Neutrophil (primary cell): ENCODE measurements at regions not wholly inside any gene's neighbourhood (a gene's known extent, or its start where the extent isn't known, plus 50 kb on each side); places are given as distances from the start of the nearest gene placed in this dataset.

ENCODE experiments used
- H3K27ac ChIP-seq: fragments of 200-600 bp; sonication (generic); 2 replicates; pipeline ENCODE4 v1.5.1; 2016; ENCODE audit warnings: mild to moderate bottlenecking, moderate library complexity
- H3K27me3 ChIP-seq: fragments of 200-600 bp; sonication (generic); 2 replicates; pipeline ENCODE4 v1.6.0; 2016; ENCODE audit warnings: mild to moderate bottlenecking
- H3K36me3 ChIP-seq: fragments of 200-600 bp; sonication (generic); 2 replicates; pipeline ENCODE4 v1.5.1; 2017
- H3K4me1 ChIP-seq, 2 experiments: fragments of 200-600 bp in 1 of 2; sonication (generic) in 1 of 2; 1 replicate in 1 of 2; 2 replicates in 1 of 2; pipeline versions ENCODE4 v1.5.1 to v1.6.1; 2013 to 2016; ENCODE audit warnings: low read depth in 1 of 2, low read length in 1 of 2, mild to moderate bottlenecking in 1 of 2, moderate library complexity in 1 of 2; ENCODE audit not compliant: control insufficient read depth in 1 of 2, insufficient read depth in 1 of 2
- H3K4me3 ChIP-seq, 2 experiments: fragments of 200-600 bp in 1 of 2; sonication (generic) in 1 of 2; 1 replicate in 1 of 2; 2 replicates in 1 of 2; pipeline ENCODE4 v1.5.1; 2013 to 2016; ENCODE audit warnings: low read depth in 1 of 2, low read length in 1 of 2, mild to moderate bottlenecking in 1 of 2, moderate library complexity in 1 of 2
- H3K9me3 ChIP-seq: fragments of 200-600 bp; sonication (generic); 2 replicates; pipeline ENCODE4 v1.5.1; 2016
- TF ChIP-seq, protein P1 (sequence below): fragments of 200-600 bp; sonication (generic); IDR thresholded peaks from 2 replicates; pipeline ENCODE4 v1.5.1; 2016; ENCODE audit warnings: antibody characterized with exemption

DNA sequence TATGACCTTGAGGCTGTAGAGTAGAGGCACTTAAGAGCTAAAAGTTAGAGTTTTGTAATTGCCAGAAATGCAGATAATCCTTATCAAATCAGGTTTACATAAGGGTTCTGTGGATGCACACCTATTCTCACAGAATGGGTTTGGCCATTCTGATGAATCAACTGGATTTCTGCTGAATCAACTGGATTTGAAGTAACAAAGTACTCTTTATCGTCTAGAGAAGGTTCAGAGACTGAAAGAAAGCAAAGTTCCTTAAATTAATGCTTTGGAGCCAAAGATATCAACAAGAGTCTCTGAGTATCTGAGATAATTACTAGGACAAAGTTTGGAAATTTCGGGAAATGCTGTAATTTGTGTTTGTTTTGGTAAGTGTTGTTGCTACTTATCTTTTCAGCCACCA is 669.6 kb upstream of the ZNF608 start:
- H3K4me3 ChIP-seq, result no peak overlapping the region
- H3K4me1 ChIP-seq, result no peaks in the 10 kb centered on the region
- no peaks in the 10 kb centered on the region for H3K9me3 ChIP-seq
- H3K27me3 ChIP-seq, result peaks cover 4% of the 10 kb centered on the region
- no peak overlapping the region for H3K27ac ChIP-seq
- H3K36me3 ChIP-seq, result no peaks in the 10 kb centered on the region
- TF ChIP-seq, protein P1, sequence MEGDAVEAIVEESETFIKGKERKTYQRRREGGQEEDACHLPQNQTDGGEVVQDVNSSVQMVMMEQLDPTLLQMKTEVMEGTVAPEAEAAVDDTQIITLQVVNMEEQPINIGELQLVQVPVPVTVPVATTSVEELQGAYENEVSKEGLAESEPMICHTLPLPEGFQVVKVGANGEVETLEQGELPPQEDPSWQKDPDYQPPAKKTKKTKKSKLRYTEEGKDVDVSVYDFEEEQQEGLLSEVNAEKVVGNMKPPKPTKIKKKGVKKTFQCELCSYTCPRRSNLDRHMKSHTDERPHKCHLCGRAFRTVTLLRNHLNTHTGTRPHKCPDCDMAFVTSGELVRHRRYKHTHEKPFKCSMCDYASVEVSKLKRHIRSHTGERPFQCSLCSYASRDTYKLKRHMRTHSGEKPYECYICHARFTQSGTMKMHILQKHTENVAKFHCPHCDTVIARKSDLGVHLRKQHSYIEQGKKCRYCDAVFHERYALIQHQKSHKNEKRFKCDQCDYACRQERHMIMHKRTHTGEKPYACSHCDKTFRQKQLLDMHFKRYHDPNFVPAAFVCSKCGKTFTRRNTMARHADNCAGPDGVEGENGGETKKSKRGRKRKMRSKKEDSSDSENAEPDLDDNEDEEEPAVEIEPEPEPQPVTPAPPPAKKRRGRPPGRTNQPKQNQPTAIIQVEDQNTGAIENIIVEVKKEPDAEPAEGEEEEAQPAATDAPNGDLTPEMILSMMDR, result no peak

DNA sequence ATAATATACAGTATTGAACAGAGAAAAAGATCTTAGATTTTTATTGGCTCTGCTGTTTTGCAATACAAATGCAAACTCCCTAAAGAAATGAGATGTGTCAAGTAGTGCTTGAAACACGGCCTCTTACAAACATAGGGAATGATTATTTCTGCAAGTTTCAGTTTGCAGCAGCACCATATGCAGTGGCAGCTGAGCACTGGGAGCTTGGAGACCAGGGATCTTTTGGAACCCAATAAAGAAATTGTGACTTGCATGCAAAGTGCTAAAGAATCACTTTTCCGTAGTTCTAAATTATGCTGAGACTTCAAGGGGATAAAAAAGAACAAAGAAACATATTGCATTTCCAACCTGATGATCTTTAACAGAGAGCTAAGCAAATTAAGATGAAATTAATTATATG is 674.6 kb upstream of the ZNF608 start:
- TF ChIP-seq, protein P1, result no peak
- no peaks in the 10 kb centered on the region for H3K9me3 ChIP-seq
- no peaks in the 10 kb centered on the region for H3K36me3 ChIP-seq
- no peak overlapping the region for H3K4me3 ChIP-seq
- no peaks in the 10 kb centered on the region for H3K27me3 ChIP-seq
- no peak overlapping the region for H3K27ac ChIP-seq
- no peaks in the 10 kb centered on the region for H3K4me1 ChIP-seq

DNA sequence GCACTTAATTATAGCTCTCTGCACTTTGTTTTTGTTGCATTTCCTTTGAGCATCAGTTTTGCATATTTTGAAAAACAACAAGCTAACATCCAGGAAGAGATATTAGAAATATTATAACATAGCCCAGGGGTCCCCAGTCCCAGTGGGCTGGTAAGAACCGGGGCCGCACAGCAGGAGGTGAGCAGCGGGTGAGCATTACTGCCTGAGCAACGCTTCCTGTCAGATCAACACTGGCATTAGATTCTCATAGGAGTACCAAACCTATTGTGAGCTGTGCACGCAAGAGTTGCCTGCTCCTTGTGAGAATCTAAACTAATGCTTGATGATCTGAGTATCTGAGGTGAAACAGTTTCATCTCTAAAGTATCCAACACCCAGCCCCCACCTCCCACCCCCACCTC is 675.9 kb upstream of the ZNF608 start:
- Histone ChIP-seq H3K27me3 (no peaks in the 10 kb centered on the region), H3K36me3 (no peaks in the 10 kb centered on the region), H3K4me1 (no peaks in the 10 kb centered on the region), H3K27ac (no peak overlapping the region), H3K4me3 (no peak overlapping the region), H3K9me3 (no peaks in the 10 kb centered on the region)
- TF ChIP-seq, protein P1, result no peak

DNA sequence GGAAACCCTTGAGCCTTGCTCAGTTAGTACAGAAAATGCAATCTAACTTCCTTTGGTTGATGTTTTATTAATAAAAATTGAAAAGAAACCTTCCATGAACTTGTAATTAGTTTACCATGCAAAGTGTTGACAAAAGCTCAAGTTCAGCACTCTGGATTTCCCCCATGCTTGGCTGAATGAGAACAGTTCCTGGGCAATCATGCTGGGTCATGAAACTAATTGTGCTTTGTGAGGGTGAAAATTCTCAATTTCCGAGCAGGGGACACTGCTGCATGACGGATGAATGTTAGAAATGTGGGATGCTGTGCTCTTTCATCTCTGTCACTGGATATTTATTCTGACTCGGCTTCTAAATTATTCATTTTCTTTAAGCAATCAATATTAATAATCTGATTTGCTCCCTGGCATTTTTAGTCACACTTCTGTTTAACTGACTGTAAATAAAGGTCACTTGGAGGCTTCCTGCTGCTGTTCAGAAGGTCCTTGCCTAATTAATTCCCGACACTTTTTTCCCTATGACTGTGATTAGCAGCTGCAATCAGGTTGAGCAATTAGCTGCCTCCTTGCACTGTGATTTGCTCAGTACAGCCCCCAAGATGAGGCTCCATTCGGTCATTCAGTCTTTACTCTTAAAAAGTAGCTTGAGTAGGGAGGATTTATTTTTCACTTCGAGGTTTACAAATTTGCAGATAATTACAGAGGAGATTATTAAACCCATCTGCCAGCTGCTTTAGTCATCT is 678.1 kb upstream of the ZNF608 start:
- no peak overlapping the region for H3K27ac ChIP-seq
- no peaks in the 10 kb centered on the region for H3K36me3 ChIP-seq
- H3K9me3 ChIP-seq, result no peaks in the 10 kb centered on the region
- no peaks in the 10 kb centered on the region for H3K27me3 ChIP-seq
- TF ChIP-seq, protein P1, result no peak
- H3K4me3 ChIP-seq, result no peak overlapping the region
- H3K4me1 ChIP-seq, result no peaks in the 10 kb centered on the region

DNA sequence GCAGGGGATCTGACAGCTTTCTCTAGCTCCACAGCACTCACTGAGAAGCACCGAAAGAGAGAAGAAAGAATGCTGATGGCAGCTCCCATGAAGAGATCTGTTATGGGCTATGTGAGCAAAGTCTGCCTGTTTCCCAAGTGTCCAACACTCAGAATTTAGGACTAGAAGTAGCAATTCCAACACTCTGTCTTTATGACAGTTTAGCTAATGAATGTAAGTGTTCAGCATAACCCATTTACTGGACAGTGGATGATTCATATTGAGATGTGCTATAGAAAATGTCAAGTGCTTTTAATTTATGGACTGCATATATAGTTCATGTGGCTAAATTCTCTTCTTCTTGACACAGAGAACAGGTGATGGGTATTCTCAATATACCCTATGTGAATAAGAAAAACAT is 683.1 kb upstream of the ZNF608 start:
- Histone ChIP-seq H3K27ac (no peak overlapping the region), H3K4me3 (no peak overlapping the region), H3K36me3 (no peaks in the 10 kb centered on the region), H3K4me1 (no peaks in the 10 kb centered on the region), H3K27me3 (no peaks in the 10 kb centered on the region), H3K9me3 (no peaks in the 10 kb centered on the region)
- TF ChIP-seq, protein P1, result no peak
